Transverse colon (tissue), 4 donors: ENCODE measurements at regions not wholly inside any gene's neighbourhood (a gene's known extent, or its start where the extent isn't known, plus 50 kb on each side); places are given as distances from the start of the nearest gene placed in this dataset.

Experiments
- DNase-seq: peaks from one replicate; pipeline ENCODE4 v3.0.0-alpha.2; 2019
- H3K27ac ChIP-seq, 4 donors: fragments of 200-600 bp; sonication (generic); 2 replicates each; pipeline ENCODE4 v1.5.1; 2016 to 2018; ENCODE audit warnings: inconsistent platforms in 4 of 4
- H3K27me3 ChIP-seq: fragments of 200-600 bp; sonication (generic); 2 replicates; pipeline ENCODE4 v1.5.1; 2017; ENCODE audit warnings: inconsistent platforms
- H3K36me3 ChIP-seq, 4 donors: fragments of 200-600 bp; sonication (generic); 2 replicates each; pipeline ENCODE4 v1.5.1; 2017 to 2019; ENCODE audit warnings: inconsistent platforms in 4 of 4
- H3K4me1 ChIP-seq, 4 donors: fragments of 200-600 bp; sonication (generic); 2 replicates each; pipeline ENCODE4 v1.5.1; 2017 to 2020; ENCODE audit warnings: inconsistent platforms in 4 of 4
- H3K4me3 ChIP-seq, 4 donors: fragments of 200-600 bp; sonication (generic); 1 replicate in 1 of 4; 2 replicates in 3 of 4; pipeline versions ENCODE4 v1.5.1 to v1.6.1; 2017 to 2019; ENCODE audit warnings: inconsistent platforms in 4 of 4
- H3K9me3 ChIP-seq, 2 donors: fragments of 200-600 bp; sonication (generic); 2 replicates each; pipeline ENCODE4 v1.5.1; 2017 to 2019; ENCODE audit warnings: inconsistent platforms in 2 of 2
- CTCF ChIP-seq, 5 experiments: fragments of 200-600 bp in 3 of 5; fragments of 450-650 bp in 2 of 5; sonication (generic) in 3 of 5; IDR thresholded peaks; 1 replicate in 2 of 5; 2 replicates in 3 of 5; pipeline ENCODE4 v1.5.1; 2016 to 2017; ENCODE audit warnings: antibody characterized with exemption in 5 of 5, inconsistent platforms in 3 of 5, mild to moderate bottlenecking in 2 of 5, moderate library complexity in 1 of 5
- EP300 ChIP-seq: sonication (generic); formaldehyde crosslinking; IDR thresholded peaks from one replicate; pipeline ENCODE4 v1.6.1; 2017; ENCODE audit warnings: antibody characterized with exemption, low read depth
- POLR2A ChIP-seq: fragments of 450-650 bp; IDR thresholded peaks from one replicate; pipeline ENCODE4 v1.6.1; 2016; ENCODE audit warnings: antibody characterized with exemption, mild to moderate bottlenecking, moderate library complexity
- POLR2AphosphoS5 ChIP-seq, 3 donors: sonication (generic); formaldehyde crosslinking; IDR thresholded peaks; one replicate each; pipeline ENCODE4 v1.6.1; 2016; ENCODE audit warnings: antibody characterized with exemption in 3 of 3
- WGBS, 2 donors: methylation state at CpG; one replicate each; pipeline ENCODE4 v1.1.5; 2018; ENCODE audit warnings: low coverage in 1 of 2; 5-methylcytosine and 5-hydroxymethylcytosine counted together
- in situ Hi-C, 4 donors: fragments of 200-750 bp; cut with MboI; loops; one replicate each; pipeline versions ENCODE4 v1.15.0 to v1.15.1; 2017; ENCODE audit warnings: low sequenced_read_pairs in 3 of 4, low pct_ligation_motif_present in 1 of 4, low pct_unique_long_range_greater_than_20kb in 1 of 4
- intact Hi-C: fragments of 100-400 bp; cut with DNase I; formaldehyde crosslinking; loops from one replicate; pipeline ENCODE4 v1.15.1; 2023; ENCODE audit warnings: low total_unique reads

GRCh38 chr13:33352041-33352440, 66.5 kb upstream of the STARD13 start:
- in situ Hi-C loops = no loop called here
- 47 to 56% methylated on average over 5 of the region's 5 CpGs for WGBS, 2 donors
- TF ChIP-seq CTCF (IDR thresholded peaks at IDR 0.05) = no peak
- Histone ChIP-seq H3K36me3 (no peaks in the 10 kb centered on the region), H3K27me3 (no peaks in the 10 kb centered on the region), H3K9me3 (no peaks in the 10 kb centered on the region), H3K27ac (peak overlapping the region; percentile 40 to 87 (median 62)), H3K4me3 (no peak overlapping the region), H3K4me1 (peaks cover 0 to 28% (median 20%) of the 10 kb centered on the region in 4 donors)
- DNase-seq = no peak
- intact Hi-C loops = no loop called here

GRCh38 chr13:33352526-33352925, 67.0 kb upstream of the STARD13 start:
- Histone ChIP-seq H3K27ac (peak overlapping the region; percentile 38 to 87 (median 40)), H3K9me3 (no peaks in the 10 kb centered on the region), H3K4me3 (no peak overlapping the region), H3K27me3 (no peaks in the 10 kb centered on the region), H3K36me3 (no peaks in the 10 kb centered on the region), H3K4me1 (peaks cover 0 to 28% (median 20%) of the 10 kb centered on the region in 4 donors)
- 80 to 83% methylated on average over 1 to 5 of the region's 5 CpGs for WGBS, 2 donors
- intact Hi-C loops = no loop called here
- TF ChIP-seq EP300 (no peak), POLR2A (no peak), POLR2AphosphoS5 (IDR thresholded peaks at IDR 0.05) (no peak), CTCF (IDR thresholded peaks at IDR 0.05) (no peak)
- DNase-seq = no peak
- in situ Hi-C loops = no loop called here

GRCh38 chr13:33353210-33353609, 67.7 kb upstream of the STARD13 start:
- no peaks in the 10 kb centered on the region for H3K9me3 ChIP-seq
- H3K27ac ChIP-seq = peak overlapping the region; percentile 9 to 87 (median 40)
- in situ Hi-C loops = no loop called here
- no peaks in the 10 kb centered on the region for H3K27me3 ChIP-seq
- WGBS, 2 donors = 60% methylated on average over 4 of the region's 4 CpGs; no CpG with 5 or more reads in 1 of the 2 donors
- no peak overlapping the region for H3K4me3 ChIP-seq
- DNase-seq = peak; percentile 47
- H3K4me1 ChIP-seq = peaks cover 0 to 28% (median 19%) of the 10 kb centered on the region in 4 donors
- intact Hi-C loops = no loop called here
- TF ChIP-seq EP300 (peak; percentile 49), POLR2AphosphoS5 (IDR thresholded peaks at IDR 0.05) (peak; percentile 14 to 39 (median 30)), CTCF (IDR thresholded peaks at IDR 0.05) (no peak), POLR2A (no peak)
- no peaks in the 10 kb centered on the region for H3K36me3 ChIP-seq

GRCh38 chr13:33353646-33354045, 68.1 kb upstream of the STARD13 start:
- no peak for DNase-seq
- in situ Hi-C loops (no loop called here), intact Hi-C loops (no loop called here)
- H3K36me3 ChIP-seq = no peaks in the 10 kb centered on the region
- H3K27me3 ChIP-seq = no peaks in the 10 kb centered on the region
- no peak for TF ChIP-seq EP300
- no peak for TF ChIP-seq POLR2AphosphoS5 (IDR thresholded peaks at IDR 0.05)
- TF ChIP-seq POLR2A = no peak
- TF ChIP-seq CTCF (IDR thresholded peaks at IDR 0.05) = no peak
- peak overlapping the region; percentile 1 to 35 (median 10) for H3K27ac ChIP-seq
- H3K9me3 ChIP-seq = no peaks in the 10 kb centered on the region
- no peak overlapping the region for H3K4me3 ChIP-seq
- WGBS, 2 donors = 84 to 86% methylated on average over 2 to 4 of the region's 4 CpGs
- peaks cover 0 to 27% (median 17%) of the 10 kb centered on the region in 4 donors for H3K4me1 ChIP-seq
